Subcutaneous abdominal adipose tissue (tissue), 5 donors: ENCODE measurements at regions not wholly inside any gene's neighbourhood (a gene's known extent, or its start where the extent isn't known, plus 50 kb on each side); places are given as distances from the start of the nearest gene placed in this dataset.

Experiments
- H3K27ac ChIP-seq: one replicate; pipeline ENCODE4 v1.7.0; 2013; ENCODE audit warnings: low read depth, mild to moderate bottlenecking, inconsistent platforms, low read length, moderate library complexity
- H3K27me3 ChIP-seq, 5 donors: one replicate each; pipeline ENCODE4 v1.7.0; 2013; ENCODE audit warnings: low read length in 5 of 5, inconsistent platforms in 1 of 5; ENCODE audit not compliant: control insufficient read depth in 5 of 5, insufficient read depth in 4 of 5
- H3K36me3 ChIP-seq, 5 donors: one replicate each; pipeline ENCODE4 v1.7.0; 2013; ENCODE audit warnings: low read length in 5 of 5; ENCODE audit not compliant: control insufficient read depth in 5 of 5, insufficient read depth in 5 of 5
- H3K4me1 ChIP-seq, 5 donors: one replicate each; pipeline ENCODE4 v1.7.0; 2013; ENCODE audit warnings: low read length in 5 of 5, mild to moderate bottlenecking in 3 of 5, moderate library complexity in 1 of 5; ENCODE audit not compliant: control insufficient read depth in 5 of 5, insufficient read depth in 5 of 5
- H3K4me3 ChIP-seq, 5 donors: one replicate each; pipeline ENCODE4 v1.7.0; 2013; ENCODE audit warnings: low read length in 5 of 5, low read depth in 1 of 5
- H3K9ac ChIP-seq, 5 donors: one replicate each; pipeline ENCODE4 v1.7.0; 2013; ENCODE audit warnings: low read length in 5 of 5, mild to moderate bottlenecking in 4 of 5, moderate library complexity in 3 of 5
- H3K9me3 ChIP-seq, 5 donors: one replicate each; pipeline ENCODE4 v1.7.0; 2013; ENCODE audit warnings: low read length in 5 of 5; ENCODE audit not compliant: control insufficient read depth in 5 of 5
- donor health status: healthy.
- donor health status: healthy.
- donor health status: healthy.
- donor health status: healthy.
- donor health status: healthy.

DNA sequence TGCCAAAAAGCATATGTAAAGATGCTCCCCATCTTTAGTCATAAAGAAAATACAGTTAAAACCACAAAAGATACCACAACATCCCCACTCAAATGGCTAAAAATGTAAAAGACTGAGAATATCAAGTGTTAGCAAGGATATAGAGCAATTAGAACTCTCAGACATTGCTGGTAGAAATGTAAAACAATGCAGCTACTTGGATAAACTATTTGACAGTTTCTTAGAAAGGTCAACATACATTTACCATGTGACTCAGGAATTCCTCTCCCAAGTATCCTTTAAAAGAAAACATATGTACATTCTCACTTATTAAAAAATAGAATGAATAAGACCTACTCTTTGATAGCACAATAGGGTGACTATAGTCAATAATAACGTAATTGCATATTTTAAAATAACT is 173.7 kb downstream of the HNRNPD start:
- no peak overlapping the region for H3K27ac ChIP-seq
- H3K36me3 ChIP-seq: no peaks in the 10 kb centered on the region
- no peak overlapping the region for H3K9ac ChIP-seq
- no peaks in the 10 kb centered on the region for H3K27me3 ChIP-seq
- no peaks in the 10 kb centered on the region for H3K9me3 ChIP-seq
- H3K4me3 ChIP-seq: no peak overlapping the region
- H3K4me1 ChIP-seq: no peaks in the 10 kb centered on the region

DNA sequence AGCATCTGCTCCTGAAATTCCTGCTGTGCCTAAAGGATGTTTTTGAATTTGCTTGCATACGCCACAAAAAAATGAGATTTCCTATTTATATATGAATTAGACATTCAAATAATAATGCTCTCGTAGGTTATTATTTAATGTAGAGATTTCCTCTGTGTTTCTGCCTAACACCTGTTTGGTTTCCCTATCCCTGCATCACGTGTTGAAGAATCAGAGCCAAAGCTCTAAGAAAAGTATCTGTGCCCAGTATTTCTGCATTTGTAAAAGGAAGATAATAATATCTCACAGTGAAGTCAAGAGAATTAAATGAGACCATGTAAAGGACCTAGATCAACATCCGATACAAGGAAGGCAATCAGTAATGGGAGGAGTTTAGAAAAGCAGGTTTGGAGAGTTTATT is 179.5 kb downstream of the HNRNPD start:
- no peak overlapping the region for H3K27ac ChIP-seq
- H3K27me3 ChIP-seq: no peaks in the 10 kb centered on the region
- no peaks in the 10 kb centered on the region for H3K36me3 ChIP-seq
- H3K9me3 ChIP-seq: no peaks in the 10 kb centered on the region
- no peak overlapping the region for H3K9ac ChIP-seq
- no peak overlapping the region for H3K4me3 ChIP-seq
- H3K4me1 ChIP-seq: no peaks in the 10 kb centered on the region

DNA sequence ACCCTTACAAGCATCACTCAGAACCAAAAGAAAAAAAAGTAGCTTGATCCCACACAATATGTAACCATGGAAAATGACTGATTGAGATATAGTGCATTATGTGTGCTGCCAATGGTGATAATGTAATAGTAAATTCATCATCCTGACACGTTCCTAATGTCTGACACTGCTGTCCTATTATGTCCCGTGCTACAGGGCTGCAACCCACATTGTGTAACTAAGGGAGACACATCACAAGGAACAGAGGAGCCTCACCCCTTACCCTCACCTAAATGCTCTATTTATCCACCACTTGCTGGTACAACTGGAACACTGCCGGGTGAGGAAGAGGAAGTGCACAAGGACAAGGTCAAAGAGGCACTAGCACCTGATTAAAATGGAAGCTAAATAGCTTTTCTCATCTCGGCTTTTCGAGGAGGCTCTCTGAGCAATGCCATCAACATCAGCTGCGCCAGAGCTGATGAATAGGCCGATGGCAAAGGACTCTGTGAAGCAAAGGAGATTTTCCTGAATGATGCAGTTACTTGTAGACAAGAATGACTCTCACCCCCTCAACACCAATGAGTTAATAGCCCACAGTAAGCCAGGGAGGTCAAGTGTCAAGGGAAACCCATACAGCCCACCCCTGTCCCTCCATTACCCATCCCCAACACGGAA is 181.6 kb downstream of the HNRNPD start:
- H3K9me3 ChIP-seq: no peaks in the 10 kb centered on the region
- H3K36me3 ChIP-seq: no peaks in the 10 kb centered on the region
- H3K4me1 ChIP-seq: no peaks in the 10 kb centered on the region
- H3K27ac ChIP-seq: no peak overlapping the region
- H3K4me3 ChIP-seq: no peak overlapping the region
- H3K9ac ChIP-seq: no peak overlapping the region
- H3K27me3 ChIP-seq: no peaks in the 10 kb centered on the region

DNA sequence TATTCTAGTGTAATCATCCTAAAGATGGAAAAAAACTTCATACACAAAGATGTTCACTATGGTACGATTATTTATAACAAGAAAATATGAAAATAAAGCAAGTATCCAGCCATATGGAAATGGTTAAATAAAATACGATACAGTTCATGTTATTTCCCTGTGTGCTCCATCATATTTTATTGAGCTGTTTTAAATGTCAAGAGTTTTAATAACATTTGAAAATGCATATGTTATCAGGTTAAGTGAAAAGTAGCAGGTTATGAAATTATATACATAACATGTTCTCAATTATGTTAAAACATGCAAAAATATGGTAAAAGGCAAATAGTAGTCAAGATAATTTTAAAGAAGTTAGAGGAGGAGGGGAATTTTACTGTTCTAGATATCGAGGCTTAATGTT is 192.0 kb downstream of the HNRNPD start:
- H3K36me3 ChIP-seq: no peaks in the 10 kb centered on the region
- no peaks in the 10 kb centered on the region for H3K27me3 ChIP-seq
- no peak overlapping the region for H3K4me3 ChIP-seq
- H3K27ac ChIP-seq: no peak overlapping the region
- H3K4me1 ChIP-seq: no peaks in the 10 kb centered on the region
- H3K9ac ChIP-seq: no peak overlapping the region
- peaks cover 0 to 3% (median 0%) of the 10 kb centered on the region in 5 donors for H3K9me3 ChIP-seq

DNA sequence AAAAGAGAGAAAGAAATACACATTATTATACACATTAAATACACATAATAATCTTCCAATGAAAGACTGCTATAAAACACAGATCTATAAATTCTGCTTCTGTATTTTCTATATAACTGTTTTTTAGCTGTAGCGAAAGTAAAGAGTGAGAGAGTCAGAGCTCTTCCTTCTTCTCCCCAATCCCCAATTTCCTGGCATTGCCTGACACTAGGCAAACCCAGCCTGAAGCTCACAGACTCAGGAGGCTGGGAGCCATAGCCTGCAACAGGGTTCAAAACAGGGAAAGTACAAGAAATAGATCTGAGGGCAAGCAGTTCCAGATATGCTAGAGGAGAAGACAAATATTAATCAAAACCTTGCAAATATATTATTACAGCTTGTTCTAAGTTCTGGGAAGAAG is 201.6 kb downstream of the HNRNPD start:
- H3K9ac ChIP-seq: no peak overlapping the region
- no peak overlapping the region for H3K27ac ChIP-seq
- no peak overlapping the region for H3K4me3 ChIP-seq
- H3K9me3 ChIP-seq: peaks cover 0 to 5% (median 0%) of the 10 kb centered on the region in 5 donors
- H3K27me3 ChIP-seq: no peaks in the 10 kb centered on the region
- no peaks in the 10 kb centered on the region for H3K4me1 ChIP-seq
- H3K36me3 ChIP-seq: no peaks in the 10 kb centered on the region

DNA sequence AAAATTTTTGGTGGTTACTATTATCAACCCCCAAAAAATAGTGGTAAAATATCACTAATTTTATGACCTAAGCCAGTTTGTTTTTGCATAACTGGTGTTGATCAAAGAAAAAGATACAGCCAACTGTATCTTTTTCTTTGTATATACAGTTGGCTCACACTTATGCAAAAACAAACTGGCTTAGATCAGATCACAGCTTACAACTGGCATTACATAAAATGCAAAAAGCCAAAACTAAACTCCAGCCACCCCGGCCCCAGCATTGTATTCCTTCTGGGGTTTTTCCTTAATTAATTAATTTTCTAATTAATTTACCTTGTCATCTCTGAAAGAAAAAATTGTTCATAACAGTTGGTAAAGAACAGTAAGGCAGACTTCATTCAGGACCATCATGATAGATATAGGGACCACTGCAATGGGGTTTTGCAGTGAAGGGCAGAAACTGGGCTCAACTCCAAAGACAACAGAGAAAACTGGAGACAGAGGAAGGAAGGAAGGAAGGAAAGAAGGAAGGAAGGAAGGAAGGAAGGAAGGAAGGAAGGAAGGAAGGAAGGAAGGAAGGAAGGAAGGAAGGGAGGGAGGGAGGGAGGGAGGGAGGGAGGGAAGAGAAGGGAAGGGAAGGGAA is 202.1 kb downstream of the HNRNPD start:
- H3K4me1 ChIP-seq: no peaks in the 10 kb centered on the region
- no peak overlapping the region for H3K27ac ChIP-seq
- no peaks in the 10 kb centered on the region for H3K27me3 ChIP-seq
- no peak overlapping the region for H3K4me3 ChIP-seq
- no peak overlapping the region for H3K9ac ChIP-seq
- no peaks in the 10 kb centered on the region for H3K36me3 ChIP-seq
- H3K9me3 ChIP-seq: peaks cover 0 to 5% (median 0%) of the 10 kb centered on the region in 5 donors

DNA sequence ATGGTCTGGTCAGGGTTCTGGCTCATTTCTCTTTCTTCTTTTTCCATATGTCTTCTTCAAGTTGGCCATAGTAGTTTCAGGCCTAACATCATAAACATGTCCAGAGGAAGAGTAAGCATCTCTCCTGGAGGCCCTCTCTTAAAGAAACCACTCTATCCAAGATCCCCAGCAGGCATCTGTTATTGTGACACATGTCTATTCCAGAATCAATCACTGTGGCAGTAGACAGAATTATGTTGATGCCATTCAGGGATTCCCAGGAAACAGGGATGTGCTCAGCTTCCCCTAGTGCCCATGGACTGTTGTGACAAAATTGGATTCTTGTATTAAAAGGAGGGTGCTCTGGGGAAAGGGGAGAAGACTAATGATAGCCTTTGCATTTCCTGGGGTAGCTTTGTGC is 224.0 kb downstream of the HNRNPD start:
- Histone ChIP-seq H3K27me3 (no peaks in the 10 kb centered on the region), H3K4me3 (no peak overlapping the region), H3K27ac (no peak overlapping the region), H3K36me3 (no peaks in the 10 kb centered on the region), H3K9me3 (no peaks in the 10 kb centered on the region), H3K9ac (no peak overlapping the region), H3K4me1 (no peaks in the 10 kb centered on the region)

DNA sequence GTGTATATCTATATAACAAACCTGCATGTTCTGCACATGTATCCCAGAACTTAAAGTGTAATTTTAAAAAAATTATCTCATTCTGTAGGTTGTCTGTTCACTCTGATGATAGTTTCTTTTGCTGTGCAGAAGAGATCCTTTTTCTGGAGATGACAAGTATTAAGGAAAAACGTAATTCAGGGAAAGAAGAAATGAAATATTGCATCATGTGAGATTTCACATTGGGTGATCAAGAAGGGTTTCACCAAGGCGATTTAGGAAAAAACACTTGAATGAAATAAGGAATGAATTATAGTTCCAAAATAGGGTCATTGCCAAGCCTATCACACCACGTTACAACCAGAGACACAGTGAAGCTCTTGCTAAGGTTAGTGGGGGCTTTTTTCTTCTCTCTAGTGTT is 227.9 kb downstream of the HNRNPD start:
- H3K27ac ChIP-seq: no peak overlapping the region
- H3K4me3 ChIP-seq: no peak overlapping the region
- H3K9ac ChIP-seq: no peak overlapping the region
- H3K36me3 ChIP-seq: no peaks in the 10 kb centered on the region
- no peaks in the 10 kb centered on the region for H3K27me3 ChIP-seq
- no peaks in the 10 kb centered on the region for H3K4me1 ChIP-seq
- no peaks in the 10 kb centered on the region for H3K9me3 ChIP-seq

DNA sequence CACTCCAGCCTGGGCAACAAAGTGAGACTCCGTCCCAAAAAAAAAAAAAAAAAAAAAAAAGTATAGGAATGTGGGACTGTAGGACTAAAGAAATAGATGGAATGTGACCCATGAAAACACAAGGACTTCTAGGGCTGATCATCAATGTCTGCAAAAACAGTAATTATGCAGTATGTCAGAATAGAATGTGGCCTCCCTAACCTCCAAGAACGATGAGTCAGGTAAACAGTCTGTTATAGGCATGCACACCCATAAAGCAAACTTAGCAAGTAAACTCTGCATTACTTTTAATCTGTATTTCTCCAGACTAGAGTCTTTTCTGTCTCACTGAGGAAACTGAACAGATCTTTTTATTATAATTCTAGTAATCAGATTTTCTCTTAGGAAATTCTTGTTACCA is 233.4 kb downstream of the HNRNPD start:
- H3K4me3 ChIP-seq: no peak overlapping the region
- H3K27me3 ChIP-seq: no peaks in the 10 kb centered on the region
- H3K9ac ChIP-seq: no peak overlapping the region
- no peaks in the 10 kb centered on the region for H3K4me1 ChIP-seq
- H3K36me3 ChIP-seq: no peaks in the 10 kb centered on the region
- H3K27ac ChIP-seq: no peak overlapping the region
- no peaks in the 10 kb centered on the region for H3K9me3 ChIP-seq

DNA sequence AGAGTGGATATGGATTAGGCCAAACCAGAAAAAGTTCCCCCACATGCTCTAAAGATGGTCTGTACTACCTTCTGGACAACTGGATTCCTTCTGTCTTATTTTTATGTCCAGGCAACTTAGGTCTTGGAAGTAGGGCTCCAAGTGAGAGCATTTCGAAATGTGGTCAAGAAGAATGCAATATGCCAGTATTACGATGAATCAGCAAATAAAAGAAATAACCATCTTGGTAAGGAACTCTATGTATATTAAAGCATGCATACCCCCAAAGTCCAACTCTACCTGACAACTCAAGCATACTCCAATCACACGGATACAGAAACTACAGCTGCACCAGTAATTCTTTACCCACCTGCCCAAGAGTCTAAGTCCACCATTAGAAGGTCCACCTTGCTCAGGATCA is 234.5 kb downstream of the HNRNPD start:
- Histone ChIP-seq H3K9me3 (no peaks in the 10 kb centered on the region), H3K27me3 (no peaks in the 10 kb centered on the region)

More for the DNA sequence above, 234.5 kb downstream of the HNRNPD start:
- H3K27ac ChIP-seq: no peak overlapping the region
- no peak overlapping the region for H3K9ac ChIP-seq
- no peaks in the 10 kb centered on the region for H3K4me1 ChIP-seq
- H3K4me3 ChIP-seq: no peak overlapping the region
- no peaks in the 10 kb centered on the region for H3K36me3 ChIP-seq
